Suprapubic skin (tissue), 4 donors: ENCODE measurements at regions not wholly inside any gene's neighbourhood (a gene's known extent, or its start where the extent isn't known, plus 50 kb on each side); places are given as distances from the start of the nearest gene placed in this dataset.
"Not testable (repeated sequence)": the region's sequence is repeated elsewhere in the genome, so short reads cannot be mapped to it uniquely, and the experiment has no call there.

Experiments
- DNase-seq, 2 donors: peaks; one replicate each; pipeline ENCODE4 v3.0.0-alpha.2; 2019; ENCODE audit warnings: low spot score in 2 of 2
- H3K27ac ChIP-seq: fragments of 200-600 bp; sonication (generic); one replicate; pipeline ENCODE4 v1.5.1; 2019
- H3K27me3 ChIP-seq: fragments of 200-600 bp; sonication (generic); one replicate; pipeline ENCODE4 v1.5.1; 2019
- H3K36me3 ChIP-seq: fragments of 200-600 bp; sonication (generic); one replicate; pipeline ENCODE4 v1.5.1; 2019
- H3K4me1 ChIP-seq: fragments of 200-600 bp; sonication (generic); one replicate; pipeline ENCODE4 v1.5.1; 2019
- H3K4me3 ChIP-seq: fragments of 200-600 bp; sonication (generic); one replicate; pipeline ENCODE4 v1.5.1; 2019; ENCODE audit warnings: mild to moderate bottlenecking
- H3K9me3 ChIP-seq: fragments of 200-600 bp; sonication (generic); one replicate; pipeline ENCODE4 v1.5.1; 2019
- EP300 ChIP-seq: sonication (generic); formaldehyde crosslinking; IDR thresholded peaks from one replicate; pipeline ENCODE4 v1.6.1; 2017; ENCODE audit warnings: antibody characterized with exemption
- POLR2A ChIP-seq, 2 donors: fragments of 450-650 bp; IDR thresholded peaks; one replicate each; pipeline ENCODE4 v1.6.1; 2017; ENCODE audit warnings: antibody characterized with exemption in 2 of 2, mild to moderate bottlenecking in 2 of 2, moderate library complexity in 2 of 2
- POLR2AphosphoS5 ChIP-seq, 3 donors: sonication (generic); formaldehyde crosslinking; IDR thresholded peaks; one replicate each; pipeline ENCODE4 v1.6.1; 2017; ENCODE audit warnings: antibody characterized with exemption in 3 of 3
- WGBS: methylation state at CpG from one replicate; pipeline ENCODE4 v1.1.5; 2018; 5-methylcytosine and 5-hydroxymethylcytosine counted together
- TF ChIP-seq, protein P1 (sequence below), 2 donors: fragments of 200-600 bp in 1 of 2; fragments of 450-650 bp in 1 of 2; sonication (generic) in 1 of 2; IDR thresholded peaks; one replicate each; pipeline ENCODE4 v1.5.1; 2016 to 2019; ENCODE audit warnings: antibody characterized with exemption in 2 of 2, mild to moderate bottlenecking in 1 of 2, moderate library complexity in 1 of 2

- Histone ChIP-seq H3K4me3 (no peak overlapping the region), H3K9me3 (no peaks in the 10 kb centered on the region), H3K4me1 (no peaks in the 10 kb centered on the region), H3K27ac (no peak overlapping the region), H3K36me3 (no peaks in the 10 kb centered on the region), H3K27me3 (no peaks in the 10 kb centered on the region)
- TF ChIP-seq POLR2A (IDR thresholded peaks at IDR 0.05), result no peak
- TF ChIP-seq EP300, result no peak
- TF ChIP-seq, protein P1, sequence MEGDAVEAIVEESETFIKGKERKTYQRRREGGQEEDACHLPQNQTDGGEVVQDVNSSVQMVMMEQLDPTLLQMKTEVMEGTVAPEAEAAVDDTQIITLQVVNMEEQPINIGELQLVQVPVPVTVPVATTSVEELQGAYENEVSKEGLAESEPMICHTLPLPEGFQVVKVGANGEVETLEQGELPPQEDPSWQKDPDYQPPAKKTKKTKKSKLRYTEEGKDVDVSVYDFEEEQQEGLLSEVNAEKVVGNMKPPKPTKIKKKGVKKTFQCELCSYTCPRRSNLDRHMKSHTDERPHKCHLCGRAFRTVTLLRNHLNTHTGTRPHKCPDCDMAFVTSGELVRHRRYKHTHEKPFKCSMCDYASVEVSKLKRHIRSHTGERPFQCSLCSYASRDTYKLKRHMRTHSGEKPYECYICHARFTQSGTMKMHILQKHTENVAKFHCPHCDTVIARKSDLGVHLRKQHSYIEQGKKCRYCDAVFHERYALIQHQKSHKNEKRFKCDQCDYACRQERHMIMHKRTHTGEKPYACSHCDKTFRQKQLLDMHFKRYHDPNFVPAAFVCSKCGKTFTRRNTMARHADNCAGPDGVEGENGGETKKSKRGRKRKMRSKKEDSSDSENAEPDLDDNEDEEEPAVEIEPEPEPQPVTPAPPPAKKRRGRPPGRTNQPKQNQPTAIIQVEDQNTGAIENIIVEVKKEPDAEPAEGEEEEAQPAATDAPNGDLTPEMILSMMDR (IDR thresholded peaks at IDR 0.05), result no peak
- no peak for TF ChIP-seq POLR2AphosphoS5 (IDR thresholded peaks at IDR 0.05)
- no peak for DNase-seq
- WGBS, result 93% methylated on average over 1 of the region's 1 CpG
Observed at GRCh38 chr2:133992454-133992853, 261.4 kb upstream of the MGAT5 start.

GRCh38 chr2:133993160-133993559 is 260.7 kb upstream of the MGAT5 start:
- Histone ChIP-seq H3K27ac (no peak overlapping the region), H3K9me3 (no peaks in the 10 kb centered on the region), H3K36me3 (no peaks in the 10 kb centered on the region), H3K4me3 (no peak overlapping the region), H3K4me1 (no peaks in the 10 kb centered on the region), H3K27me3 (no peaks in the 10 kb centered on the region)
- WGBS, result 43% methylated on average over 3 of the region's 3 CpGs
- no peak for DNase-seq
- no peak for TF ChIP-seq EP300
- no peak for TF ChIP-seq POLR2A (IDR thresholded peaks at IDR 0.05)
- no peak for TF ChIP-seq POLR2AphosphoS5 (IDR thresholded peaks at IDR 0.05)
- TF ChIP-seq, protein P1 (IDR thresholded peaks at IDR 0.05), result no peak

DNA sequence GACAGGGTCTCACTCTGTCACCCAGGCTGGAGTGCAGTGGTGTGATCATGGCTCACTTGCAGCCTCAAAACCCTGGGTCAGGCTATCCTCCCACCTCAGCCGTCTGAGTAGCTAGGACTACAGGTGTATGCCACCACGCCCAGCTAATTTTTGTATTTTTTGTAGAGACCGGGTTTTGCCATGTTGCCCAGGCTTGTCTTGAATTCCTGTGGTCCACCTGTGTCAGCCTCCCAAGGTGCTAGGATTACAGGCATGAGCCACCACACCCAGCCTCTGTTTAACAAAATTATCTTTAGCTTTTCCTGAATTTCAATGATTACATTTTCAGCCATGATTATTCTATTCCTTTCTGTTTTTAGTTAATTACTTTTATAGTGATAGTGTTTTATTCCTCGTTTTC is 255.1 kb upstream of the MGAT5 start:
- H3K27ac ChIP-seq, H3K36me3 ChIP-seq, H3K4me1 ChIP-seq, DNase-seq, H3K9me3 ChIP-seq, H3K4me3 ChIP-seq, H3K27me3 ChIP-seq: not testable (repeated sequence)
- WGBS, result 68% methylated on average over 4 of the region's 4 CpGs

GRCh38 chr2:134002391-134002790 is 251.5 kb upstream of the MGAT5 start:
- Histone ChIP-seq H3K4me1 (no peaks in the 10 kb centered on the region), H3K9me3 (no peaks in the 10 kb centered on the region), H3K36me3 (no peaks in the 10 kb centered on the region), H3K27me3 (no peaks in the 10 kb centered on the region), H3K27ac (no peak overlapping the region), H3K4me3 (no peak overlapping the region)
- 92% methylated on average over 1 of the region's 1 CpG for WGBS
- TF ChIP-seq POLR2AphosphoS5 (IDR thresholded peaks at IDR 0.05), result no peak
- no peak for TF ChIP-seq POLR2A (IDR thresholded peaks at IDR 0.05)
- TF ChIP-seq EP300, result no peak
- TF ChIP-seq, protein P1 (IDR thresholded peaks at IDR 0.05), result no peak
- DNase-seq, result no peak

DNA sequence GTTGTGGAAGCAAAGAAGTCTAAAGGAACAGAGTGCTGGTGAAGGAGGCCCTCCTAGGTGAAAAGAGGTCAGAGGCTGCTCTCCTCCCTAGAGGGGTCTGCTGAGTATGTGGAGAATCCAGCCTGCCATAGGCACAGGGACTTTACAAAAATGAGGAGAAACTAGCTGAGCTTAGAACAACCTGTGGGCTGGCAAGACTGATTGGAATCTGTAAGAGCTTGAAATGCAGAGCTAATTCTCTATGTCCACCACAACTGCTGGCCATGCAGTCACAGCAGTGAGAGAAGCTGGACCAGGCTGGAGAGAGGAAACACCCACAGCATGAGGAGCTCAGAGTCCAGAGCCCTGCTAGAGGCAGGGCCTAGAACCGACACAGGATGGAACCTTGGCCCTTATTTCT is 251.0 kb upstream of the MGAT5 start:
- H3K9me3 ChIP-seq, result no peaks in the 10 kb centered on the region
- no peak for TF ChIP-seq EP300
- TF ChIP-seq, protein P1 (IDR thresholded peaks at IDR 0.05), result no peak
- no peak for TF ChIP-seq POLR2AphosphoS5 (IDR thresholded peaks at IDR 0.05)
- TF ChIP-seq POLR2A (IDR thresholded peaks at IDR 0.05), result no peak

GRCh38 chr2:134004467-134004866 is 249.4 kb upstream of the MGAT5 start:
- Histone ChIP-seq H3K36me3 (no peaks in the 10 kb centered on the region), H3K9me3 (no peaks in the 10 kb centered on the region), H3K27ac (no peak overlapping the region), H3K27me3 (no peaks in the 10 kb centered on the region), H3K4me3 (no peak overlapping the region), H3K4me1 (no peaks in the 10 kb centered on the region)
- WGBS, result 87% methylated on average over 1 of the region's 1 CpG
- DNase-seq, result no peak
- no peak for TF ChIP-seq POLR2AphosphoS5 (IDR thresholded peaks at IDR 0.05)
- TF ChIP-seq POLR2A (IDR thresholded peaks at IDR 0.05), result no peak
- TF ChIP-seq, protein P1 (IDR thresholded peaks at IDR 0.05), result no peak
- no peak for TF ChIP-seq EP300

More for the DNA sequence above, 251.0 kb upstream of the MGAT5 start:
- Histone ChIP-seq H3K4me3 (no peak overlapping the region), H3K36me3 (no peaks in the 10 kb centered on the region), H3K4me1 (no peaks in the 10 kb centered on the region), H3K27me3 (no peaks in the 10 kb centered on the region), H3K27ac (no peak overlapping the region)
- DNase-seq, result no peak
- WGBS, result 0% methylated on average over 1 of the region's 1 CpG
